ENCODE measurements at regions not wholly inside any gene's neighbourhood (a gene's known extent, or its start where the extent isn't known, plus 50 kb on each side); places are given as distances from the start of the nearest gene placed in this dataset.

DNA sequence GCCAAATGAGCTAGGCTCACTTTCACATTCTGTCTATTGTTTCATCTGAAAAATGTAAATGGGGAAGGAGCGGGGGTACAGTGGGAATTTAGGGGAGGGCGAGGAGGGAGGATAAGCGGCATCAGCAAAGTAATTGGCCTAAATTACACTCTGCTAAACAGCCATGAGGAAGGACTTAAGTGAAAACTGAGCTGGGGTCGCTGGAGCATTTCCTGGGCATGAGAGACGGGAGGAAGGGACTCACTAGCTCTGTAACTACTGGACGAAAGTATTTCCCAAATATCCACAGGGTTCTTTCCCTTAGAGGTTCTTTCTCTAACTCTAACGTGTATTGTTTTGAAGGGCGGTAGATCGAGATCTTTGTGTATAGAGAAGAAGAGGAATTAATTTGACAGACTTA lies 418.0 kb downstream of the SOX2 start:
- no peak overlapping the region for H3K4me3 Mint-ChIP-seq
- intact Hi-C loops (cut with micrococcal nuclease), result no loop called here
- DNase-seq (no peak), ATAC-seq (ENCODE audit: low read depth) (no peak)
- ChIA-PET CTCF (no interaction called here), POLR2A (no interaction called here)
- WGBS (ENCODE audit: insufficient coverage), result 100% methylated on average over 2 of the region's 9 CpGs
- no peaks in the 10 kb centered on the region for H3K4me1 Mint-ChIP-seq
- Histone ChIP-seq H3K4me1 (ENCODE audit: control insufficient read depth in 2 of 2, insufficient read depth in 2 of 2, low read length in 2 of 2) (no peaks in the 10 kb centered on the region), H4K20me1 (ENCODE audit: control insufficient read depth, insufficient read depth, low read length, poor library complexity, severe bottlenecking) (no peaks in the 10 kb centered on the region), H3K79me2 (ENCODE audit: control insufficient read depth, insufficient read depth, low read length) (no peaks in the 10 kb centered on the region), H3K4me2 (replicated peaks; ENCODE audit: low read depth, low read length, poor library complexity, severe bottlenecking) (no peak overlapping the region), H3K36me3 (replicated peaks in 1 of 2; ENCODE audit: control extremely low read depth in 1 of 2, control insufficient read depth in 1 of 2, extremely low read depth in 1 of 2, insufficient read depth in 2 of 2, low read length in 1 of 2) (no peaks in the 10 kb centered on the region), H3K4me3 (ENCODE audit: control extremely low read depth in 1 of 5, extremely low read depth in 1 of 5, insufficient read depth in 1 of 5, low read depth in 2 of 5, low read length in 4 of 5) (no peak overlapping the region), H3K27me3 (replicated peaks in 1 of 4; ENCODE audit: control extremely low read depth in 1 of 4, control insufficient read depth in 3 of 4, insufficient read depth in 4 of 4, low read length in 3 of 4) (no peaks in the 10 kb centered on the region), H3K9me3 (ENCODE audit: control extremely low read depth in 1 of 3, control insufficient read depth in 2 of 3, insufficient read depth in 1 of 3, low read length in 2 of 3) (no peaks in the 10 kb centered on the region), H3K9ac (ENCODE audit: low read length) (no peak overlapping the region), H3K27ac (ENCODE audit: low read length in 2 of 2) (no peak overlapping the region), H2AFZ (ENCODE audit: insufficient read depth, low read depth, low read length, poor library complexity, severe bottlenecking) (no peak overlapping the region)
- H3K27me3 Mint-ChIP-seq, result peaks cover 8% of the 10 kb centered on the region
- H3K27ac Mint-ChIP-seq, result no peak overlapping the region
- H3K9me3 Mint-ChIP-seq (ENCODE audit: insufficient read depth), result peaks cover 3% of the 10 kb centered on the region
- TF ChIP-seq EZH2 (IDR thresholded peaks at IDR 0.05; ENCODE audit: borderline replicate concordance, insufficient read depth, low read depth, low read length, poor library complexity, severe bottlenecking), result no peak
- TF ChIP-seq, protein P1, sequence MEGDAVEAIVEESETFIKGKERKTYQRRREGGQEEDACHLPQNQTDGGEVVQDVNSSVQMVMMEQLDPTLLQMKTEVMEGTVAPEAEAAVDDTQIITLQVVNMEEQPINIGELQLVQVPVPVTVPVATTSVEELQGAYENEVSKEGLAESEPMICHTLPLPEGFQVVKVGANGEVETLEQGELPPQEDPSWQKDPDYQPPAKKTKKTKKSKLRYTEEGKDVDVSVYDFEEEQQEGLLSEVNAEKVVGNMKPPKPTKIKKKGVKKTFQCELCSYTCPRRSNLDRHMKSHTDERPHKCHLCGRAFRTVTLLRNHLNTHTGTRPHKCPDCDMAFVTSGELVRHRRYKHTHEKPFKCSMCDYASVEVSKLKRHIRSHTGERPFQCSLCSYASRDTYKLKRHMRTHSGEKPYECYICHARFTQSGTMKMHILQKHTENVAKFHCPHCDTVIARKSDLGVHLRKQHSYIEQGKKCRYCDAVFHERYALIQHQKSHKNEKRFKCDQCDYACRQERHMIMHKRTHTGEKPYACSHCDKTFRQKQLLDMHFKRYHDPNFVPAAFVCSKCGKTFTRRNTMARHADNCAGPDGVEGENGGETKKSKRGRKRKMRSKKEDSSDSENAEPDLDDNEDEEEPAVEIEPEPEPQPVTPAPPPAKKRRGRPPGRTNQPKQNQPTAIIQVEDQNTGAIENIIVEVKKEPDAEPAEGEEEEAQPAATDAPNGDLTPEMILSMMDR (IDR thresholded peaks at IDR 0.05), result no peak

DNA sequence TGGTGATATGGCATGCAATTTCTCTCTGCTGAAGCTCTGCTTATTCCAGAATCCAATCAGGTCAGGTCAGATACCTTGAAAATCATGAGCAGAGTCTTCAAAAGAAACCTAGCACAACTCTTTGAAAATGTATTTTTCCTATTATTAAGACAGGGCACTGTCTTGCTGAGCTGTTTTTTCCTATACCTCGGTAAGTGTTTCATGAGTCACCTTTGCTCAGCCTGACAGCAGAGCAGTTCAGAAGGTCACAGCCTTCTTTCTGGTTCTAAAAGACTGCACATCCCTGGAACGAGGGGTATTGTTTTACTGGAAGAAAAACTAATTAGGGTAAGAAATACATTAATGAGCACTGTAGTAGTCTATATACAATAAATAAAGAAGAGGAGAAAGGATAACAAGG lies 422.0 kb downstream of the SOX2 start:
- CTCF ChIA-PET, result no interaction called here

More for the DNA sequence above, 422.0 kb downstream of the SOX2 start:
- POLR2A ChIA-PET, result no interaction called here
- peaks cover 4% of the 10 kb centered on the region for H3K27me3 Mint-ChIP-seq
- no peaks in the 10 kb centered on the region for H3K9me3 ChIP-seq (ENCODE audit: control extremely low read depth in 1 of 3, control insufficient read depth in 2 of 3, insufficient read depth in 1 of 3, low read length in 2 of 3)
- no peaks in the 10 kb centered on the region for H3K9me3 Mint-ChIP-seq (ENCODE audit: insufficient read depth)
- H3K27ac Mint-ChIP-seq, result no peak overlapping the region
- no peak overlapping the region for H3K9ac ChIP-seq (ENCODE audit: low read length)
- H3K4me1 Mint-ChIP-seq, result no peaks in the 10 kb centered on the region
- H3K27me3 ChIP-seq (replicated peaks in 1 of 4; ENCODE audit: control extremely low read depth in 1 of 4, control insufficient read depth in 3 of 4, insufficient read depth in 4 of 4, low read length in 3 of 4), result peaks cover 0 to 3% (median 0%) of the 10 kb centered on the region in 4 experiments
- ATAC-seq (ENCODE audit: low read depth) (no peak), DNase-seq (no peak)
- no peak overlapping the region for H2AFZ ChIP-seq (ENCODE audit: insufficient read depth, low read depth, low read length, poor library complexity, severe bottlenecking)
- no peak overlapping the region for H3K4me2 ChIP-seq (replicated peaks; ENCODE audit: low read depth, low read length, poor library complexity, severe bottlenecking)
- no peaks in the 10 kb centered on the region for H3K4me1 ChIP-seq (ENCODE audit: control insufficient read depth in 2 of 2, insufficient read depth in 2 of 2, low read length in 2 of 2)
- 90% methylated on average over 1 of the region's 2 CpGs for WGBS (ENCODE audit: insufficient coverage)
- H3K4me3 ChIP-seq (ENCODE audit: control extremely low read depth in 1 of 5, extremely low read depth in 1 of 5, insufficient read depth in 1 of 5, low read depth in 2 of 5, low read length in 4 of 5), result no peak overlapping the region
- no peaks in the 10 kb centered on the region for H3K79me2 ChIP-seq (ENCODE audit: control insufficient read depth, insufficient read depth, low read length)
- no peaks in the 10 kb centered on the region for H4K20me1 ChIP-seq (ENCODE audit: control insufficient read depth, insufficient read depth, low read length, poor library complexity, severe bottlenecking)
- TF ChIP-seq EZH2 (IDR thresholded peaks at IDR 0.05; ENCODE audit: borderline replicate concordance, insufficient read depth, low read depth, low read length, poor library complexity, severe bottlenecking), result no peak
- TF ChIP-seq, protein P1 (IDR thresholded peaks at IDR 0.05), result no peak
- H3K27ac ChIP-seq (ENCODE audit: low read length in 2 of 2), result no peak overlapping the region
- intact Hi-C loops (cut with micrococcal nuclease), result no loop called here
- no peaks in the 10 kb centered on the region for H3K36me3 ChIP-seq (replicated peaks in 1 of 2; ENCODE audit: control extremely low read depth in 1 of 2, control insufficient read depth in 1 of 2, extremely low read depth in 1 of 2, insufficient read depth in 2 of 2, low read length in 1 of 2)
- no peak overlapping the region for H3K4me3 Mint-ChIP-seq
